Astrocyte of the spinal cord (primary cell): ENCODE measurements at regions not wholly inside any gene's neighbourhood (a gene's known extent, or its start where the extent isn't known, plus 50 kb on each side); places are given as distances from the start of the nearest gene placed in this dataset.
A peak's percentile ranks its signal among the peaks of the same experiment; 100 is the strongest.

Experiments
- DNase-seq: peaks from one replicate; pipeline ENCODE4 v3.0.0; 2011; ENCODE audit warnings: low read depth, low spot score
- H3K4me3 ChIP-seq: 2 replicates; pipeline ENCODE4 v1.5.1; 2011; ENCODE audit warnings: low read depth, mild to moderate bottlenecking, low read length, moderate library complexity
- in situ Hi-C: cut with HindIII; loops from 2 replicates; pipeline ENCODE4 v1.10.0; 2017; ENCODE audit warnings: low sequenced_read_pairs
- TF ChIP-seq, protein P1 (sequence below): IDR thresholded peaks from 2 replicates; pipeline ENCODE4 v1.5.1; 2012; ENCODE audit warnings: low read depth, mild to moderate bottlenecking, low read length, inconsistent platforms

DNA sequence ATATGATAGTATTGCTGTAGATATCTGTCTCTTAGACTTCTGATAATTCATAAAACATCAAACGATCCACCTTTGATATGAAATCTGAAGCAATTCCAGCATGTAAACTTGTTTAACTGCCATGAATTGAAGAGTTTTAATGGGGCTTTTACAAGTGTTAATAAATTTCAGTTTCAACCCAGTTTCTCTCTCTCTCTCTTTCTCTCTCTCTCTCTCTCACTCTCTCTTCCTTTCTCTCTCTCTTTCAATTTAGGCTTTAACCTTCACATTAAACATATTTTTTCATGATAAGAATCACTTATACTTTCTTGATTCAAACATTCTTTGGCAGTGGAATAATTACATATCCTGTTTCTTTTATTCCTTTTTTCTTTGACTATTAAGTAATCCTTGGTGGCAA is 296.1 kb downstream of the EPHA4 start:
- TF ChIP-seq, protein P1, sequence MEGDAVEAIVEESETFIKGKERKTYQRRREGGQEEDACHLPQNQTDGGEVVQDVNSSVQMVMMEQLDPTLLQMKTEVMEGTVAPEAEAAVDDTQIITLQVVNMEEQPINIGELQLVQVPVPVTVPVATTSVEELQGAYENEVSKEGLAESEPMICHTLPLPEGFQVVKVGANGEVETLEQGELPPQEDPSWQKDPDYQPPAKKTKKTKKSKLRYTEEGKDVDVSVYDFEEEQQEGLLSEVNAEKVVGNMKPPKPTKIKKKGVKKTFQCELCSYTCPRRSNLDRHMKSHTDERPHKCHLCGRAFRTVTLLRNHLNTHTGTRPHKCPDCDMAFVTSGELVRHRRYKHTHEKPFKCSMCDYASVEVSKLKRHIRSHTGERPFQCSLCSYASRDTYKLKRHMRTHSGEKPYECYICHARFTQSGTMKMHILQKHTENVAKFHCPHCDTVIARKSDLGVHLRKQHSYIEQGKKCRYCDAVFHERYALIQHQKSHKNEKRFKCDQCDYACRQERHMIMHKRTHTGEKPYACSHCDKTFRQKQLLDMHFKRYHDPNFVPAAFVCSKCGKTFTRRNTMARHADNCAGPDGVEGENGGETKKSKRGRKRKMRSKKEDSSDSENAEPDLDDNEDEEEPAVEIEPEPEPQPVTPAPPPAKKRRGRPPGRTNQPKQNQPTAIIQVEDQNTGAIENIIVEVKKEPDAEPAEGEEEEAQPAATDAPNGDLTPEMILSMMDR = no peak
- H3K4me3 ChIP-seq = no peak overlapping the region
- in situ Hi-C loops = no loop called here
- no peak for DNase-seq

DNA sequence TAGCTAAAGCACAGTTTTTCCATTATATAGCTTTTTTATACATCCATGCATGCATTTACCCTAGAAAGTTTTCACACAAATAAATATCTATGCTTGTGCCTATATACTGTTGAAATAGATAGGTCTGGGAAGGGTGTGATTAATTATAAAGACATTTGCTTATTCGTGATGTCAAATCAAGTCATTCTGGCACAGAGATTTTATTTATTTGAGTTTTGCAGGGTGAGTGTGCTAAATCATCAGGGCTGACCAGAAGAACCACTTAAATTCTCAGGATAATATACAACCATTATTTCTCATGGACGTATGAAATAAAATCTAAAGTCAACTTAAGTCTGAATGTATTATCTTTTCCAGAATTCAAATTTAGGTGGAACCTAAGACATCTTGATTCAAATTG is 295.5 kb downstream of the EPHA4 start:
- in situ Hi-C loops = no loop called here
- no peak overlapping the region for H3K4me3 ChIP-seq
- no peak for DNase-seq
- TF ChIP-seq, protein P1 = no peak

DNA sequence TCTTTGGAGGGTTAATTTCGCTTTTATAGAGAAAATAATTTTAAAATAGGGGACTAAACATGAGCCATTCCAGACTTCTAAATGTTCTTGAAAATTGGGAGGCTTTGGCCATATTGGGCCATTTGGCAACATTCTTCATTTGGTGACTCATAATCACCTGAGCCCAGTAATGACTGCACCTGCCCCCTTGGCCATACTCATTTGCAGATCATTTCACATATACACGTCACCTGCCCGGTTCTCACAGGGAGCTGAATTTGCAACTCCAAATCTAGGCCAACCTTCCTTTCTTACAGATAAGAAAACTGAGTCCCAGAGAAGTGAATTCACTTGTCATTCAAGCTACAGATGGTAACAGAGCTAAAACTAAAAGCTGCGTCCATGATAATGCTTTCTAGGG is 289.7 kb downstream of the EPHA4 start:
- no peak overlapping the region for H3K4me3 ChIP-seq
- DNase-seq = no peak
- in situ Hi-C loops = no loop called here
- TF ChIP-seq, protein P1 = no peak

DNA sequence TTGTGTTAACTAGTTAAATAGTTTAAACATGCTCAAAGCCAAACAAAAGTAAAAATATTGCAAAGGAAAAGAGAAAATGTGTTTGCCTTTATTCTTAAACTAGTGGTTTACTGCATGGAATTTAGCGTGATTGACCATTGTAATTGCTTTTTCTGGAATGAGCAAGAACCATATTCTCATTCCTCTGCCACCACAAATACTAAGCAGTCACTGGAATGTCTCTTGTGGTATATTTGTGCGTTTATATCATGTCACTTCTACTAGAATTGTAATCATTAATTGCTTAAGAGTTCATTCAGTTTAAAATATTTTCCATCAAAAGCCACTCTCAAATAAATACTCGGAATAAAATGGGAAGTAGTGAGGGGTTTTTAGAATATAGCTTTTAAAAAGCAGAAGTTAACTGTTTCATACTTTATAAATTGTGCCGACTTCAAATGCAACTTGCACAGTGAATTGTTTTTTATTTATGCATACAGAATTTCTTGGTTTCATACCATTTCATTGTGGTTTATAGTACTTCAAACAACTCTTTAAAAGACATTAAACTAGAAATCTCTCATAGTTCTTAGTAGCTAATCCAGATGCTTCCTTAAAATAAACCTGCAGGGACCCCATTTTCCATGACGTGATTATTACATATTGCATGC is 288.1 kb downstream of the EPHA4 start:
- H3K4me3 ChIP-seq = no peak overlapping the region
- TF ChIP-seq, protein P1 = no peak
- peak; percentile 80 for DNase-seq
- in situ Hi-C loops = no loop called here

DNA sequence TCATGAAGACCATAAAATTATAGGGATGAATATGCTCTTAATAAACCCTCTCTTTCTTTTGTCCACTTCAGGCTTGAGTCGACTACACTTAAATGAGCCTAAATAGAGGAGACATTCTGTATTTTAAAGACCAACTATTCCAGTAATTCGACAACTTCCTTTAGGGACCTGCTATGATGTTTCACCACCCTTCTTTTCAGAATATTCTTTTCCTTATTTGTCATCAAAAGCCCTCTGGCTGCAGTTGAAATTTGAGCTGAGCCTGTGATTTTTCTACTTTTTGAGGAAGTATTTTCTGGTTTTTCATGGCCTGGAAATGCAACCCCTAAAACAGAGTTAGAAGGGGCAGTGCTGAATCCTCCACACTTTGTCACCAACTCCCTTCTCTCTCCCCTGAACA is 287.0 kb downstream of the EPHA4 start:
- TF ChIP-seq, protein P1 = no peak
- DNase-seq = peak; percentile 10
- H3K4me3 ChIP-seq = no peak overlapping the region
- in situ Hi-C loops = no loop called here

DNA sequence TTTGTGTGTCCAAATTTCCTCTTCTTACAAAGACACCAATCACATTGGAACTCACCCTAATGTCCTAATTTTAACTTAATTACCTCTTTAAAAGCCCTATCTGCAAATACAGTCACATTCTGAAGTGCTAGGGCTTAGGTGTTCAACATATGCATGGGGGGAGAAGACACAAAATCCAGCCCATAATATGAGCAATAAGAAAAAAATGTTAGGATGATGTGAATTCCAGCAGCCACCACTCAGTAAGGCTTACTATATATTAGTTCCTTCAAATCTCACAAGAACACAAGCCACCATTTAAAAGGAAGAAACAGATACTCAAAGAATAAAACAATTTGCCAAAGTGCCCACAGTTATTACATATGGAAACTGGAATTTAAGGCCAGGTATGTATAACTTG is 285.7 kb downstream of the EPHA4 start:
- H3K4me3 ChIP-seq = no peak overlapping the region
- no peak for DNase-seq
- in situ Hi-C loops = no loop called here
- TF ChIP-seq, protein P1 = no peak

DNA sequence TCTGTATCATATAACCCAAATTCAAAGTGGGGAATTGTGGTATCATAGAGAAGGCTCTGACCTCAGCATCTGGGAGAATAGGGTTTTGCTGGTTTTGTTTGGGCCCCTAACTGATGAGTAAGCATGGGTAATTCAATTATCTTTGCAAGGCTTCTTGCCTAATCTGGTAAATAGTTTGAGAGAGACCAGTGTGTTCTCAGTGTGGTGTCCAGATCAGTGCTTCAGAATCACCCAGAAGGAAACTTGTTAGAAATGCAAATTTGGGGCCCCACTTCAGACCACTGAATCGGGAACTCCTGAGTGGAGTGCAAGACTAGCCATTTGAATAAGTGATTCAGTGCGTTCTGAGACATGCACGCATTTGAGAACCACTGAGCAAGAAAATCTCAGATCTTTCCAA is 282.7 kb downstream of the EPHA4 start:
- DNase-seq = peak; percentile 40
- TF ChIP-seq, protein P1 = no peak
- no peak overlapping the region for H3K4me3 ChIP-seq

More for the DNA sequence above, 282.7 kb downstream of the EPHA4 start:
- in situ Hi-C loops = no loop called here
